ENCODE measurements at regions not wholly inside any gene's neighbourhood (a gene's known extent, or its start where the extent isn't known, plus 50 kb on each side); places are given as distances from the start of the nearest gene placed in this dataset.

DNA sequence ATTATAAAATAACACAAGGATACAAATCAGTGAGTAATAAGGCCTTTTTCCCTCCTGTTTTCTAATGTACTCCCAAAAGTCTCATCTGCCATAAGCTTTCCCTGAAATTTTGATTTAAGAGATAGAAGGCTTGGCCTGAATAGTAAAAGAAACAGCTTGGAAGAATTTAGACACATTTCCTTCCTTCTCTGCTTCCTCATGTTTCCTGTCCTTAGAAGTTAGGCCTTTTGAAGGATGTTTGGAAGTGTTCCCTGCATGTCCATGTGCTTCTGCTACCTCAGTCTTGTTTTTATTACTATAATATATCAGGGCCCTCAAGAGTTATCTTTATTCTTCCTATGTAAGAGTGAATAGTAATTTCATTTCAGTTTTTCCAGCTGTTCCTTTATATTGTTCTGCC lies 242.7 kb downstream of the DEPDC1B start:
- no peak for TF ChIP-seq POLR2A (IDR thresholded peaks at IDR 0.05)
- TF ChIP-seq, protein P1, sequence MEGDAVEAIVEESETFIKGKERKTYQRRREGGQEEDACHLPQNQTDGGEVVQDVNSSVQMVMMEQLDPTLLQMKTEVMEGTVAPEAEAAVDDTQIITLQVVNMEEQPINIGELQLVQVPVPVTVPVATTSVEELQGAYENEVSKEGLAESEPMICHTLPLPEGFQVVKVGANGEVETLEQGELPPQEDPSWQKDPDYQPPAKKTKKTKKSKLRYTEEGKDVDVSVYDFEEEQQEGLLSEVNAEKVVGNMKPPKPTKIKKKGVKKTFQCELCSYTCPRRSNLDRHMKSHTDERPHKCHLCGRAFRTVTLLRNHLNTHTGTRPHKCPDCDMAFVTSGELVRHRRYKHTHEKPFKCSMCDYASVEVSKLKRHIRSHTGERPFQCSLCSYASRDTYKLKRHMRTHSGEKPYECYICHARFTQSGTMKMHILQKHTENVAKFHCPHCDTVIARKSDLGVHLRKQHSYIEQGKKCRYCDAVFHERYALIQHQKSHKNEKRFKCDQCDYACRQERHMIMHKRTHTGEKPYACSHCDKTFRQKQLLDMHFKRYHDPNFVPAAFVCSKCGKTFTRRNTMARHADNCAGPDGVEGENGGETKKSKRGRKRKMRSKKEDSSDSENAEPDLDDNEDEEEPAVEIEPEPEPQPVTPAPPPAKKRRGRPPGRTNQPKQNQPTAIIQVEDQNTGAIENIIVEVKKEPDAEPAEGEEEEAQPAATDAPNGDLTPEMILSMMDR (IDR thresholded peaks at IDR 0.05): no peak
